ENCODE measurements at regions not wholly inside any gene's neighbourhood (a gene's known extent, or its start where the extent isn't known, plus 50 kb on each side); places are given as distances from the start of the nearest gene placed in this dataset.

- no peak for DNase-seq (ENCODE audit: low spot score)
These were observed 54.2 kb upstream of the MGST2 start for GRCh38 chr4:139611391-139611790.

GRCh38 chr4:139609647-139610046, 53.6 kb upstream of the SETD7 start:
- no peak for DNase-seq (ENCODE audit: low spot score)

- peak; percentile 31 for DNase-seq (ENCODE audit: low spot score)
These were observed 51.6 kb upstream of the SETD7 start for GRCh38 chr4:139607502-139608060.

GRCh38 chr4:139606579-139607501, 50.8 kb upstream of the SETD7 start:
- peak; percentile 52 for DNase-seq (ENCODE audit: low spot score)

- no peak for DNase-seq (ENCODE audit: low spot score)
These were observed 50.1 kb upstream of the SETD7 start for GRCh38 chr4:139606103-139606502.

Data from umbilical cord (tissue), 1 donor.